ENCODE measurements at regions not wholly inside any gene's neighbourhood (a gene's known extent, or its start where the extent isn't known, plus 50 kb on each side); places are given as distances from the start of the nearest gene placed in this dataset.
A peak's percentile ranks its signal among the peaks of the same experiment; 100 is the strongest.

GRCh38 chr2:145226901-145227300 lies 707.0 kb upstream of the ZEB2 start:
- H3K9ac ChIP-seq (ENCODE audit: low read depth, low read length): no peak overlapping the region
- no peak overlapping the region for H3K4me3 ChIP-seq (ENCODE audit: low read length)

GRCh38 chr2:145221516-145221915 lies 701.6 kb upstream of the ZEB2 start:
- no peaks in the 10 kb centered on the region for H3K4me1 ChIP-seq (ENCODE audit: insufficient read depth, low read length)
- no peaks in the 10 kb centered on the region for H3K27me3 ChIP-seq (ENCODE audit: insufficient read depth, low read length)
- no peaks in the 10 kb centered on the region for H3K36me3 ChIP-seq (ENCODE audit: insufficient read depth, low read depth, low read length)
- H3K9ac ChIP-seq (ENCODE audit: low read depth, low read length): no peak overlapping the region
- H3K9me3 ChIP-seq (ENCODE audit: insufficient read depth, low read depth, low read length): no peaks in the 10 kb centered on the region
- H3K4me3 ChIP-seq (ENCODE audit: low read length): no peak overlapping the region
- H3K27ac ChIP-seq (ENCODE audit: low read length): no peak overlapping the region

More at GRCh38 chr2:145226901-145227300, 707.0 kb upstream of the ZEB2 start:
- Histone ChIP-seq H3K27ac (ENCODE audit: low read length) (no peak overlapping the region), H3K9me3 (ENCODE audit: insufficient read depth, low read depth, low read length) (no peaks in the 10 kb centered on the region), H3K4me1 (ENCODE audit: insufficient read depth, low read length) (no peaks in the 10 kb centered on the region), H3K36me3 (ENCODE audit: insufficient read depth, low read depth, low read length) (no peaks in the 10 kb centered on the region), H3K27me3 (ENCODE audit: insufficient read depth, low read length) (no peaks in the 10 kb centered on the region)

- Histone ChIP-seq H3K4me3 (ENCODE audit: low read length) (no peak overlapping the region), H3K27me3 (ENCODE audit: insufficient read depth, low read length) (no peaks in the 10 kb centered on the region), H3K9ac (ENCODE audit: low read depth, low read length) (no peak overlapping the region), H3K9me3 (ENCODE audit: insufficient read depth, low read depth, low read length) (no peaks in the 10 kb centered on the region), H3K36me3 (ENCODE audit: insufficient read depth, low read depth, low read length) (no peaks in the 10 kb centered on the region), H3K4me1 (ENCODE audit: insufficient read depth, low read length) (no peaks in the 10 kb centered on the region), H3K27ac (ENCODE audit: low read length) (no peak overlapping the region)
These were observed 701.1 kb upstream of the ZEB2 start for GRCh38 chr2:145221032-145221431.

GRCh38 chr2:145220496-145220895 lies 700.6 kb upstream of the ZEB2 start:
- no peak overlapping the region for H3K9ac ChIP-seq (ENCODE audit: low read depth, low read length)
- no peaks in the 10 kb centered on the region for H3K9me3 ChIP-seq (ENCODE audit: insufficient read depth, low read depth, low read length)
- no peaks in the 10 kb centered on the region for H3K36me3 ChIP-seq (ENCODE audit: insufficient read depth, low read depth, low read length)
- no peak overlapping the region for H3K27ac ChIP-seq (ENCODE audit: low read length)
- H3K4me3 ChIP-seq (ENCODE audit: low read length): no peak overlapping the region
- no peaks in the 10 kb centered on the region for H3K27me3 ChIP-seq (ENCODE audit: insufficient read depth, low read length)
- no peaks in the 10 kb centered on the region for H3K4me1 ChIP-seq (ENCODE audit: insufficient read depth, low read length)

- Histone ChIP-seq H3K9me3 (ENCODE audit: insufficient read depth, low read depth, low read length) (no peaks in the 10 kb centered on the region), H3K27ac (ENCODE audit: low read length) (no peak overlapping the region), H3K27me3 (ENCODE audit: insufficient read depth, low read length) (no peaks in the 10 kb centered on the region), H3K4me1 (ENCODE audit: insufficient read depth, low read length) (no peaks in the 10 kb centered on the region), H3K36me3 (ENCODE audit: insufficient read depth, low read depth, low read length) (no peaks in the 10 kb centered on the region), H3K4me3 (ENCODE audit: low read length) (no peak overlapping the region), H3K9ac (ENCODE audit: low read depth, low read length) (no peak overlapping the region)
These were observed 688.0 kb upstream of the ZEB2 start for GRCh38 chr2:145207884-145208283.

GRCh38 chr2:145206496-145207281 lies 686.8 kb upstream of the ZEB2 start:
- H3K4me1 ChIP-seq (ENCODE audit: insufficient read depth, low read length): no peaks in the 10 kb centered on the region
- H3K27ac ChIP-seq (ENCODE audit: low read length): no peak overlapping the region
- H3K9me3 ChIP-seq (ENCODE audit: insufficient read depth, low read depth, low read length): no peaks in the 10 kb centered on the region
- no peaks in the 10 kb centered on the region for H3K36me3 ChIP-seq (ENCODE audit: insufficient read depth, low read depth, low read length)
- no peak overlapping the region for H3K4me3 ChIP-seq (ENCODE audit: low read length)
- H3K9ac ChIP-seq (ENCODE audit: low read depth, low read length): no peak overlapping the region
- H3K27me3 ChIP-seq (ENCODE audit: insufficient read depth, low read length): no peaks in the 10 kb centered on the region

GRCh38 chr2:145203891-145204290 lies 684.0 kb upstream of the ZEB2 start:
- Histone ChIP-seq H3K27ac (ENCODE audit: low read length) (no peak overlapping the region), H3K4me1 (ENCODE audit: insufficient read depth, low read length) (no peaks in the 10 kb centered on the region), H3K4me3 (ENCODE audit: low read length) (no peak overlapping the region), H3K27me3 (ENCODE audit: insufficient read depth, low read length) (no peaks in the 10 kb centered on the region), H3K9me3 (ENCODE audit: insufficient read depth, low read depth, low read length) (no peaks in the 10 kb centered on the region), H3K9ac (ENCODE audit: low read depth, low read length) (no peak overlapping the region), H3K36me3 (ENCODE audit: insufficient read depth, low read depth, low read length) (no peaks in the 10 kb centered on the region)

GRCh38 chr2:145199827-145200706 lies 680.1 kb upstream of the ZEB2 start:
- no peaks in the 10 kb centered on the region for H3K4me1 ChIP-seq (ENCODE audit: insufficient read depth, low read length)
- no peak overlapping the region for H3K27ac ChIP-seq (ENCODE audit: low read length)
- no peak overlapping the region for H3K9ac ChIP-seq (ENCODE audit: low read depth, low read length)
- no peaks in the 10 kb centered on the region for H3K9me3 ChIP-seq (ENCODE audit: insufficient read depth, low read depth, low read length)
- no peak overlapping the region for H3K4me3 ChIP-seq (ENCODE audit: low read length)
- H3K36me3 ChIP-seq (ENCODE audit: insufficient read depth, low read depth, low read length): no peaks in the 10 kb centered on the region
- H3K27me3 ChIP-seq (ENCODE audit: insufficient read depth, low read length): no peaks in the 10 kb centered on the region

GRCh38 chr2:145199042-145199441 lies 679.1 kb upstream of the ZEB2 start:
- Histone ChIP-seq H3K9me3 (ENCODE audit: insufficient read depth, low read depth, low read length) (no peaks in the 10 kb centered on the region), H3K4me1 (ENCODE audit: insufficient read depth, low read length) (peaks cover 8% of the 10 kb centered on the region), H3K27ac (ENCODE audit: low read length) (no peak overlapping the region), H3K4me3 (ENCODE audit: low read length) (no peak overlapping the region), H3K9ac (ENCODE audit: low read depth, low read length) (no peak overlapping the region), H3K27me3 (ENCODE audit: insufficient read depth, low read length) (no peaks in the 10 kb centered on the region), H3K36me3 (ENCODE audit: insufficient read depth, low read depth, low read length) (no peaks in the 10 kb centered on the region)

GRCh38 chr2:145198555-145198954 lies 678.6 kb upstream of the ZEB2 start:
- no peaks in the 10 kb centered on the region for H3K36me3 ChIP-seq (ENCODE audit: insufficient read depth, low read depth, low read length)
- H3K4me3 ChIP-seq (ENCODE audit: low read length): no peak overlapping the region
- no peak overlapping the region for H3K27ac ChIP-seq (ENCODE audit: low read length)
- H3K9me3 ChIP-seq (ENCODE audit: insufficient read depth, low read depth, low read length): no peaks in the 10 kb centered on the region
- H3K9ac ChIP-seq (ENCODE audit: low read depth, low read length): no peak overlapping the region
- H3K27me3 ChIP-seq (ENCODE audit: insufficient read depth, low read length): no peaks in the 10 kb centered on the region
- H3K4me1 ChIP-seq (ENCODE audit: insufficient read depth, low read length): peaks cover 13% of the 10 kb centered on the region

- no peaks in the 10 kb centered on the region for H3K9me3 ChIP-seq (ENCODE audit: insufficient read depth, low read depth, low read length)
- H3K27ac ChIP-seq (ENCODE audit: low read length): no peak overlapping the region
- H3K4me1 ChIP-seq (ENCODE audit: insufficient read depth, low read length): peaks cover 13% of the 10 kb centered on the region
- H3K4me3 ChIP-seq (ENCODE audit: low read length): no peak overlapping the region
- no peaks in the 10 kb centered on the region for H3K27me3 ChIP-seq (ENCODE audit: insufficient read depth, low read length)
- no peak overlapping the region for H3K9ac ChIP-seq (ENCODE audit: low read depth, low read length)
- no peaks in the 10 kb centered on the region for H3K36me3 ChIP-seq (ENCODE audit: insufficient read depth, low read depth, low read length)
These were observed 678.0 kb upstream of the ZEB2 start for GRCh38 chr2:145197944-145198343.

GRCh38 chr2:145194673-145195072 lies 674.8 kb upstream of the ZEB2 start:
- no peaks in the 10 kb centered on the region for H3K27me3 ChIP-seq (ENCODE audit: insufficient read depth, low read length)
- peak overlapping the region; percentile 46 for H3K27ac ChIP-seq (ENCODE audit: low read length)
- H3K4me3 ChIP-seq (ENCODE audit: low read length): peak overlapping the region; percentile 18; the same call in 1 of the 2 replicates

More at GRCh38 chr2:145194673-145195072, 674.8 kb upstream of the ZEB2 start:
- no peaks in the 10 kb centered on the region for H3K36me3 ChIP-seq (ENCODE audit: insufficient read depth, low read depth, low read length)
- no peaks in the 10 kb centered on the region for H3K9me3 ChIP-seq (ENCODE audit: insufficient read depth, low read depth, low read length)
- peaks cover 19% of the 10 kb centered on the region for H3K4me1 ChIP-seq (ENCODE audit: insufficient read depth, low read length)
- peak overlapping the region; percentile 70; the same call in 1 of the 2 replicates for H3K9ac ChIP-seq (ENCODE audit: low read depth, low read length)
